Activated CD4-positive, alpha-beta T cell treated with anti-CD3 and anti-CD28 coated beads, Interleukin-10, Interleukin-2, amounts not matched to agents 100 ng/mL and 50 ng/mL, durations not matched to agents 16 hours and 8 hours (primary cell): ENCODE measurements at regions not wholly inside any gene's neighbourhood (a gene's known extent, or its start where the extent isn't known, plus 50 kb on each side); places are given as distances from the start of the nearest gene placed in this dataset.
"Not testable (repeated sequence)": the region's sequence is repeated elsewhere in the genome, so short reads cannot be mapped to it uniquely, and the experiment has no call there.

ENCODE experiments used
- DNase-seq: peaks from one replicate; pipeline ENCODE4 v3.0.0-alpha.2; 2020

GRCh38 chr14:56351861-56352260 is 227.7 kb upstream of the TMEM260 start:
- DNase-seq: no peak

- no peak for DNase-seq
Measured at GRCh38 chr14:56352999-56353398, 226.6 kb upstream of the TMEM260 start.

- DNase-seq: no peak
Measured at GRCh38 chr14:56357428-56357827, 222.2 kb upstream of the TMEM260 start.

GRCh38 chr14:56358275-56358674 is 221.3 kb upstream of the TMEM260 start:
- DNase-seq: no peak

- DNase-seq: peak; percentile 56
Measured at GRCh38 chr14:56358851-56359614, 220.6 kb upstream of the TMEM260 start.

GRCh38 chr14:56365663-56366062 is 213.9 kb upstream of the TMEM260 start:
- not testable (repeated sequence) for DNase-seq

GRCh38 chr14:56367416-56367815 is 212.2 kb upstream of the TMEM260 start:
- DNase-seq: no peak

- no peak for DNase-seq
Measured at GRCh38 chr14:56371737-56372136, 207.9 kb upstream of the TMEM260 start.

- no peak for DNase-seq
Measured at GRCh38 chr14:56374421-56374820, 205.2 kb upstream of the TMEM260 start.

- no peak for DNase-seq
Measured at GRCh38 chr14:56378046-56378445, 201.6 kb upstream of the TMEM260 start.

GRCh38 chr14:56378475-56378877 is 201.1 kb upstream of the TMEM260 start:
- DNase-seq: no peak

GRCh38 chr14:56379956-56380355 is 199.6 kb upstream of the TMEM260 start:
- DNase-seq: no peak

GRCh38 chr14:56386024-56386423 is 193.6 kb upstream of the TMEM260 start:
- no peak for DNase-seq

GRCh38 chr14:56390859-56391258 is 188.7 kb upstream of the TMEM260 start:
- DNase-seq: no peak

- no peak for DNase-seq
Measured at GRCh38 chr14:56394826-56395530, 184.6 kb upstream of the TMEM260 start.

- DNase-seq: no peak
Measured at GRCh38 chr14:56400109-56400825, 179.3 kb upstream of the TMEM260 start.

- DNase-seq: no peak
Measured at GRCh38 chr14:56412468-56413434, 166.8 kb upstream of the TMEM260 start.

GRCh38 chr14:56413721-56414120 is 165.9 kb upstream of the TMEM260 start:
- no peak for DNase-seq

GRCh38 chr14:56414236-56414635 is 165.4 kb upstream of the TMEM260 start:
- DNase-seq: no peak

- no peak for DNase-seq
Measured at GRCh38 chr14:56416213-56416612, 163.4 kb upstream of the TMEM260 start.

GRCh38 chr14:56417173-56417572 is 162.4 kb upstream of the TMEM260 start:
- DNase-seq: peak; percentile 2

GRCh38 chr14:56419750-56420149 is 159.8 kb upstream of the TMEM260 start:
- DNase-seq: no peak

- DNase-seq: no peak
Measured at GRCh38 chr14:56422221-56422620, 157.4 kb upstream of the TMEM260 start.
